ENCODE measurements at regions not wholly inside any gene's neighbourhood (a gene's known extent, or its start where the extent isn't known, plus 50 kb on each side); places are given as distances from the start of the nearest gene placed in this dataset.

DNA sequence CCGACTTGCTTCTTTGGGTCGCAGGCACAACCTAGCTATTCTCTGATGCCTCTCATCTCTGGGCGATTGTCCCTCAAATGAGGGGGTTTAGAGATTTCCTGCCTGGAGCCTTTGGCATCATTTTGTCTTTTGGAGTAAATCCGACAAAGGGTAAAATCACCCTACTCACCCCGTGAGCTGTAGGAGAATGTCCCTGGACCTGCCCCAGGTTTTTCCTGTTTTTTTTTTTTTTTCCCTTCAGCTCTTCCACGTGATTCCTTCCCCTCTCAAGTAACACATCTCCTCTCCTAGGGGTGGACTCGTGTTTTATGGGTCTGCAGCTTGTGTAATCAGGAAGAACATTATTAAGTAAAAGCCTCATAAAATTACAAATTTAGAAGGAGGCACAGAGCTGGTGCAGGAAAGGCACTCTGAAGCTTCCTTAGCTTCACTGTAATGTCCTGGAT is 128.4 kb upstream of the ZNF746 start:
- TF ChIP-seq POLR2A (IDR thresholded peaks at IDR 0.05) = no peak
- TF ChIP-seq, protein P1, sequence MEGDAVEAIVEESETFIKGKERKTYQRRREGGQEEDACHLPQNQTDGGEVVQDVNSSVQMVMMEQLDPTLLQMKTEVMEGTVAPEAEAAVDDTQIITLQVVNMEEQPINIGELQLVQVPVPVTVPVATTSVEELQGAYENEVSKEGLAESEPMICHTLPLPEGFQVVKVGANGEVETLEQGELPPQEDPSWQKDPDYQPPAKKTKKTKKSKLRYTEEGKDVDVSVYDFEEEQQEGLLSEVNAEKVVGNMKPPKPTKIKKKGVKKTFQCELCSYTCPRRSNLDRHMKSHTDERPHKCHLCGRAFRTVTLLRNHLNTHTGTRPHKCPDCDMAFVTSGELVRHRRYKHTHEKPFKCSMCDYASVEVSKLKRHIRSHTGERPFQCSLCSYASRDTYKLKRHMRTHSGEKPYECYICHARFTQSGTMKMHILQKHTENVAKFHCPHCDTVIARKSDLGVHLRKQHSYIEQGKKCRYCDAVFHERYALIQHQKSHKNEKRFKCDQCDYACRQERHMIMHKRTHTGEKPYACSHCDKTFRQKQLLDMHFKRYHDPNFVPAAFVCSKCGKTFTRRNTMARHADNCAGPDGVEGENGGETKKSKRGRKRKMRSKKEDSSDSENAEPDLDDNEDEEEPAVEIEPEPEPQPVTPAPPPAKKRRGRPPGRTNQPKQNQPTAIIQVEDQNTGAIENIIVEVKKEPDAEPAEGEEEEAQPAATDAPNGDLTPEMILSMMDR (IDR thresholded peaks at IDR 0.05 in 4 of 5, conservative IDR thresholded peaks at IDR 0.05 in 1 of 5) = no peak

All from gastrocnemius medialis (tissue), 4 donors.